ENCODE measurements at regions not wholly inside any gene's neighbourhood (a gene's known extent, or its start where the extent isn't known, plus 50 kb on each side); places are given as distances from the start of the nearest gene placed in this dataset.
"Not testable (repeated sequence)": the region's sequence is repeated elsewhere in the genome, so short reads cannot be mapped to it uniquely, and the experiment has no call there.

DNA sequence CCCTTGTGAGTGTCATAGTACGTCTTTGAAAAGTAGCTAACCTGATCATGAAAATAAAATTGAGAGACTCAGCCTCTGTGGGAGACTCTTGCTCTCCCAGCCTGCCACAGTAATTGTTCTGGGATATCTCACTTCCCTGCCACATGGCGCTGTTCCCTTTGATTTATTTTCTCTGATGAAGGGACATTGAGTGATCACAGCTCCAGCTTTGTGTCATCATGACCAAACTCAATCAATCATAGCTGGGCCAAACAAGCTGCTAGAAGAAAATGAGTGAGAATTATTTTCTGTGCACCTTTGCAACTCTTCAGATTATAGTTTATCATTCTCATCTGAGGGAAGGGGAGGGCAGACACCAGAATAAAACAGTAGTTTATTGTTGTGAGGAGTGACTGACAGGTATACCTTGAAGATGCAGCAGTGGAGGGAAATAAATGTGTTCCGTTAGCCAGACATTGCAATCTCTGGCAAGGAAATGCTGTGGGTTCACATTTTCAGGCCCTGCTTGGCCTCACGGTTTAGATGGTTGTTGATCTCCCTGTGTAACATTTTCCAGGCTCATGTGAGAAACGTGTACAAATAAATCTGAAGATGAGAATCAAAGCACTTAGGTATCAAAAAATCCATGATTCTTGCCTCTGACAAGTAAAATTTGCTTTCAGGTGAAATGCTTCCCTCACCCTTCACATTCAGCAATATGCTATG lies 174.7 kb upstream of the FBXL17 start:
- no peak for ATAC-seq
- DNase-seq (ENCODE audit: missing footprints), result no peak
- intact Hi-C loops (cut with DNase I), result no loop called here

GRCh38 chr5:108548684-108549596 lies 167.0 kb upstream of the FBXL17 start:
- DNase-seq (ENCODE audit: missing footprints) (no peak), ATAC-seq (no peak)
- intact Hi-C loops (cut with DNase I), result no loop called here

GRCh38 chr5:108546939-108547338 lies 165.0 kb upstream of the FBXL17 start:
- DNase-seq (ENCODE audit: missing footprints) (no peak), ATAC-seq (no peak)
- intact Hi-C loops (cut with DNase I), result no loop called here

- DNase-seq (ENCODE audit: missing footprints) (no peak), ATAC-seq (no peak)
- intact Hi-C loops (cut with DNase I), result no loop called here
These were observed 163.4 kb upstream of the FBXL17 start for GRCh38 chr5:108545301-108545700.

- ATAC-seq, result no peak
- DNase-seq (ENCODE audit: missing footprints), result no peak
- intact Hi-C loops (cut with DNase I), result no loop called here
These were observed 161.6 kb upstream of the FBXL17 start for GRCh38 chr5:108543486-108543885.

DNA sequence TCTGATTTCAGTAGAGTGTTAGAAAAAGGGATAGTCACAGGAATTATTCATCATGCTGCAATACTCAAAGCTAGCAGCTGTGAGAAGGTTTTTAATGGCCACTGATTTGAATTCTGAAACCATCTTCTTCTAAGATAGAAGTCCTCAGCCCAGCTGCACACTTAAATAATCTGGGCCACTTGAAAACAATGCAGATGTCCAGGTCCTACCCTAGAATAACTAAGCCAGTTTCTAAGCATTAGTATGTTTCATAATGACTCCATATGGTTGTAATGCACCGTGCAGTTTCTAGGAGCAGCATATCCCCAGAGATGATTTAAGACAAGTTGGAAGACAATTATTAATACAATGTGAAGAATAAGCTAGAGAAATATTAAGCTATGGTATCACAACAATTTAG lies 159.9 kb upstream of the FBXL17 start:
- intact Hi-C loops (cut with DNase I), result no loop called here
- ATAC-seq, result no peak
- DNase-seq (ENCODE audit: missing footprints), result no peak

GRCh38 chr5:108536321-108536720 lies 154.4 kb upstream of the FBXL17 start:
- ATAC-seq (no peak), DNase-seq (ENCODE audit: missing footprints) (no peak)
- intact Hi-C loops (cut with DNase I), result no loop called here

DNA sequence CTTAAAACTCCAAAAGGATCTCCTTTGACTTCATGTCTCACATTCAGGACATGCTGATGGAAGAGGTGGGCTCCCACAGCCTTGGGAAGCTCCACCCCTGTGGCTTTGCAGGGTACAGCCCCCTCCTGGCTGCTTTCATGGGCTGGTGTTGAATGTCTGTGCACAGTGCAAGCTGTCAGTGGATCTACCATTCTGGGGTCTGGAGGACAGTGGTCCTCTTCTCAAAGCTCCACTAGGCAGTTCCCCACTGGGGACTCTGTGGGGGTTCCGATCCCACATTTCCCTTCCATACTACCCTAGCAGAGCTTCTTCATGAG lies 150.2 kb upstream of the FBXL17 start:
- ATAC-seq; DNase-seq (ENCODE audit: missing footprints); intact Hi-C loops (cut with DNase I): not testable (repeated sequence)

DNA sequence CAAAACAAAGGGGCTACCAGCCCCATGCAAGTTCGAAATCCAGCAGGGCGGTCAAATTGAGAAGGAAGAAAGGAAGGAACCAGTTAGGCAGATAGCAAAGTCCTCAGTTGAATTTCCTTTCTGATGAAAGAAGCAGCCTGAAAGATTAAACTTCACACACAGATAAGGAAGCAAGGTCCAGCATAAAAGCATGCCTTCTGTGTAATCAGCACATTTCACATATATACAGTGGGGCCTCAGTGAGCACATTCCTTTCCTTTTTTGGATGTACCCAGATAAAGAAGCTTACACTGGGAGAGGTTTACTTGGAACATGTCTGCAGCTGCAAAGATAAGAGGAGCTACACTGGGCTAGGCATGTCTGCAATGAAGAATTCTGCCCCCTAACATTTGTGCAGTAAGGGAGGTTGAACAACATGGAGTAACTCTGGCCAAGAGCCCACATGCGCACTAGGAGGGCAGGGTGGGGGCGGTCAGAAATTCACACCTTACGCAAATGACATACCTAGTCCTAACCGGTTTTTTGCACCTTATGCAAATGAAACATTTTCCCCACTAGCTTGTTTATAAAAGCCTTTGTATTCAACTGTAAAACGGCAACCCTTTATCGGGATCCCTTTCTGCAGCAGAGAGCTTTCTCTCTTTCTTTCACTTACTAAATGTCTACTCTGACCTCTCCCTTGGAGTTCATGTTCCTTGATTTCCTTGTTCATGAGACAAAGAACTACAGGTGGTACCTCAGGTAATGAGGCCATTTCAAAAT lies 149.7 kb upstream of the FBXL17 start:
- intact Hi-C loops (cut with DNase I), result no loop called here
- ATAC-seq (peak; percentile 44), DNase-seq (ENCODE audit: missing footprints) (no peak)

- no peak for DNase-seq (ENCODE audit: missing footprints)
- intact Hi-C loops (cut with DNase I), result no loop called here
- no peak for ATAC-seq
These were observed 148.8 kb upstream of the FBXL17 start for GRCh38 chr5:108530706-108531105.

- DNase-seq (ENCODE audit: missing footprints), result no peak
- no peak for ATAC-seq
- intact Hi-C loops (cut with DNase I), result no loop called here
These were observed 147.5 kb upstream of the FBXL17 start for GRCh38 chr5:108529381-108529780.

DNA sequence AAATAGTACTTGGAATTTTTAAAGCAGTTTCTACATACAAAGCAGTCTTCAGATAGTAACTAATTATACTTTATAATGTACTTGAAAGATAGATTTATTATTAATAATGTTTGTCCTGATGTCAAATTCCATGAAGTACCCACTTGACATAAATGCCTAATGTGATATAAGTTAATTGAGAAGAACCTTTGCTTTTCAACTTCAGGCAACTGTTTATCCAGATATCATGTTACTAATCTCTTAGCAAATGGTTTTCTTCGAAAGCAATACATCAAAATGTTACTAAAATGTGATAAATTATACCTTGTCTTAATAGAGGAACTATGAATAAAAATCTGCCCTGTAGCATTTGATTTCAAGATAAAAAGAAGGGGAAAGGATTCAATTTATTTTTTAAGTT lies 146.8 kb upstream of the FBXL17 start:
- DNase-seq (ENCODE audit: missing footprints) (no peak), ATAC-seq (no peak)
- intact Hi-C loops (cut with DNase I), result no loop called here

DNA sequence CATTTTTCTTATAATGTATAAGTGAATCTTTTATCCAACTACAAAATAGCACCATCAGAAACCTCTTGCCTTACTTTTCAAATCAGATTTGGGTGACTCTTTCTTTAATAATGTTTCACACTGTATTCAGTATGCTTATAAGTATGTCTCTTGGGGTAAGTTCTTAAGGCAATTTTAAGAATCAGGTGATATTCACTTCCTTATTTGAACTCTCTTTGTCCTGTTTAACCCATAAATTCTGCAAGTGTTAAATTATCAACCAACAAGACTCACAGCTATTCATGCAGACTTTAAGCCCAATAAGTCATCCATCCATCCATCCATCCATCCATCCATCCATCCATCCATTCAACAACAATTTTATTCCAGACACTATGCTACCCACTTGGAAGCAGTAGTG lies 142.7 kb upstream of the FBXL17 start:
- intact Hi-C loops (cut with DNase I), result no loop called here
- ATAC-seq (no peak), DNase-seq (ENCODE audit: missing footprints) (no peak)

DNA sequence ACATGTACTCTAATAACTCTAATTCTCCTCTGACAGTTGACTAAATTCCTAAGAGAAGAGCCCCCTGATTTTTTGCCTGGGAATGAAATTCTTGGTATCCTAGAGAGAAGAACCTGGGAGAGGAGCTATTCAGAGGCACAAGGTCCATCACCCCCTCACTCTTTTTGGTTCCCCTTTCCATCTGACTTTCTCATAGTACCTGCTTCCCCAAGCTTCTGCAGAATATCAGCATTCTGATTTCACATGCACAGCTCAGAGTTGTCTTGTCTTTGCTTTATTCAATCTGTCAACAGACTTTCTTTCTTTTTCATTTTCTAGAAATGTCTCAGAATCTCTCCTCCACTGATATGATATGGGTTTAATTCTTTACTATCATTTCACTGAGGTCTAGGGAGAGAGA lies 141.5 kb upstream of the FBXL17 start:
- intact Hi-C loops (cut with DNase I), result no loop called here
- DNase-seq (ENCODE audit: missing footprints), result no peak
- no peak for ATAC-seq

- intact Hi-C loops (cut with DNase I), result no loop called here
- DNase-seq (ENCODE audit: missing footprints) (no peak), ATAC-seq (peak; percentile 72)
These were observed 140.1 kb upstream of the FBXL17 start for GRCh38 chr5:108521841-108522506.

DNA sequence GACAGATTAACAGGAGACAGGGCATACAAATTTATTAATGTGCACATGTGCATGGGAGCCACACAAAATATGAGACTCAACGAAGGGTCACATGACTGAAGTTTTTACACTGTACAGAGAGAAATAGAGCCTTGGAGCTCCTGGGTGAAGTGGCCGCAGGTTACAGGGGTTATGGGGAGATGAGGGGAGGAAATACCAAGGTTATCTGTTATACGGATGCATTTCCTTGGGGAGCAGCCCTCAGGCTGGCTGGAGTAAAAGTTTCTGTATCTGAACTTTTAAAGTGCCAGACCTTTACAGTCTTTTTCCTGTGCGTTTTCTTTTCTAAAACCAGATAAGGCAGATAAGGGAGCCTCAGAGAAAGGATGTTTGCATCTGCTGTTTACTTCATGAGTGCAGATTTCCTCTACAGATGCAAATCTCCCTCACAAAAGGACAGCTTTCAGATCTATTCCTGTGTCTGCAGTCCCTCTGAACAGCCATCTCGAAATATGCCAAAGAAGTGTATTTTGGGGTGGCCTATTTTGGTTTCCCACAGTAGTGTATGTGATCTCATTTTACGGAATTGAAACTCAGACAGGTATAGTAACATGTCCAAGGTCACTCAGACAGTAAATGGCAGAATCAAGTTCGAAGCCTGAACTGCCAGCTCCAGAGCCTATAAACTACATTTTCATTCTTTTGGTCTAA lies 139.3 kb upstream of the FBXL17 start:
- intact Hi-C loops (cut with DNase I), result no loop called here
- ATAC-seq, result no peak
- no peak for DNase-seq (ENCODE audit: missing footprints)

DNA sequence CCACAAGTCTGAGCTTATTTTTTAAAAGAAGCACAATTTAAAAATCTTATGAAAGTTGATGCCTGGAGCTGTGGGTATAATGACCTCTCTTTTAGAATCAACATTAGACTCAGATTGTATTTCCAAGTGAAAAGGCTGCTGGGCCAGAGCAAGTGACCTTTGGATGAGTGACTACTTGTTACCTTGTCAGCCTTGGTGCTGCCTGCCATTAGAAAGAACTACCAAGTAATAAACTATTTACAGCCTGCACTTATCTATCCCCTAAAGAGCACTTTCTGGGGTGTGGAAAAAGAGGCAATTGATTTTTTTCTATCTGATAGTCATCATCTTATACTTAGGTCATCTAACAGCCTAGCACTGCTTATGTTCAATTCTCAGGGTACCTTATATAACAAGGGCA lies 134.9 kb upstream of the FBXL17 start:
- ATAC-seq, result no peak
- intact Hi-C loops (cut with DNase I), result no loop called here
- DNase-seq (ENCODE audit: missing footprints), result no peak

DNA sequence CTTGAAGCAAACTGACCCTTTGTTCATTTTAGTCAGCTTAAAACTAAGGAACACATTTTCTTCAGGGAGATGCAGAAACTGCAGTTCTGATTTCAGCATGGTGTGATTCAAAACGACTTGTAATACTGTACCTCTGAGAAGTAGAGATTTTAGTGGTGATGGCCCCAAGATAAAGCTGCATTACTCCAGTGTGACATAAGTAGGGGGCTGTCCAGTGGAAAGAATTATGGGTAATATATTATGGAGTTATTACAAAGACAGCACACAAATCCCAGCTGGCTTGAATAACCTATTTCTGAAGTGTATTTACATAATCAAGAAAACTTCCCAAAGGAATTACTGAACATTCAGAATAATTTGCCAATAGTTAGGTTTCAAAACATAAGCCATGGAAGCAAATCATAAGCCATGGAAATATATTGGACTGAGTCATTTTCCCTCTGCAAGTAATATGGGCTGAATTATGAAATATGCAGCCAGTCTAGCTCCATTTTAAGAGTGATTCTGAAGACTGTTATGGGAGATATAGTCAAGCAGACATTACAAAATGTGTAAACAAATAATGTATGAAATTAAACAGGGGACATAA lies 133.7 kb upstream of the FBXL17 start:
- ATAC-seq, result no peak
- DNase-seq (ENCODE audit: missing footprints), result no peak
- intact Hi-C loops (cut with DNase I), result no loop called here

Measured in Right ventricle myocardium inferior (tissue), 1 donor.